K562 (cell line): ENCODE measurements at regions not wholly inside any gene's neighbourhood (a gene's known extent, or its start where the extent isn't known, plus 50 kb on each side); places are given as distances from the start of the nearest gene placed in this dataset.

Experiments used
- ATAC-seq: fragments of 200-7000 bp; cut with Tn5 transposase; 3 replicates; pipeline ENCODE4 v1.9.1; 2020; ENCODE audit warnings: moderate library complexity
- BruUV-seq: library from RNA; stranded (reverse); fragments of 400-500 nt; replicated peaks from 2 replicates; lab custom pipeline; 2021; lab: Mats Ljungman, UMichigan
- CTCF ChIA-PET: fragments of 300-600 bp; formaldehyde crosslinking; extraction: SDS; loops from one replicate; lab custom pipeline; 2021; ENCODE audit warnings: low intra/inter-chr PET ratio; lab: Yijun Ruan, JAX
- POLR2A ChIA-PET: fragments of 300-600, 350-650 bp; sonication (Branson Sonifier 250); formaldehyde crosslinking; extraction: SDS; loops from one replicate; lab custom pipeline; 2021; ENCODE audit warnings: antibody characterized with exemption, inconsistent platforms; lab: Yijun Ruan, JAX
- DNase-seq, 4 experiments: peaks; one replicate each; pipeline versions ENCODE4 v3.0.0 to v3.0.0-alpha.2; 2011 to 2018; ENCODE audit warnings: low spot score in 3 of 4, mixed read lengths in 3 of 4; ENCODE audit errors: extremely low read depth in 1 of 4
- FAIRE-seq: peaks from 2 replicates; lab custom pipeline; 2011; peaks lifted over from hg19 to GRCh38; lab: Jason Lieb, UNC
- H2AFZ ChIP-seq: 2 replicates; pipeline ENCODE4 v1.6.0; 2011; ENCODE audit warnings: low read depth, low read length, control low read depth, inconsistent platforms
- H3K27ac ChIP-seq: fragments of 200-600 bp; 3 replicates; pipeline ENCODE4 v1.8.0; 2011; ENCODE audit warnings: low read depth, mild to moderate bottlenecking, control low read depth, inconsistent platforms, low read length, moderate library complexity, mixed read lengths; ENCODE audit errors: extremely low read depth
- H3K27me3 ChIP-seq, 2 experiments: fragments of 300-600 bp in 1 of 2; 2 replicates in 1 of 2; 3 replicates in 1 of 2; pipeline versions ENCODE4 v1.6.0 to v1.8.0; 2011; ENCODE audit warnings: inconsistent platforms in 2 of 2, low read length in 2 of 2, mild to moderate bottlenecking in 1 of 2, mixed read lengths in 1 of 2, moderate library complexity in 1 of 2; ENCODE audit not compliant: control insufficient read depth in 2 of 2, insufficient read depth in 2 of 2
- H3K36me3 ChIP-seq: fragments of 300-600 bp; 3 replicates; pipeline ENCODE4 v1.8.0; 2011; ENCODE audit warnings: mild to moderate bottlenecking, low read length, inconsistent platforms; ENCODE audit not compliant: control insufficient read depth, insufficient read depth
- H3K4me1 ChIP-seq, 2 experiments: fragments of 200-600 bp in 1 of 2; replicated peaks in 1 of 2; 2 replicates in 1 of 2; 3 replicates in 1 of 2; pipeline versions ENCODE4 v1.5.1 to v1.8.0; 2011; ENCODE audit warnings: inconsistent platforms in 2 of 2, low read length in 2 of 2, mild to moderate bottlenecking in 1 of 2, mixed read lengths in 1 of 2, moderate library complexity in 1 of 2; ENCODE audit not compliant: control insufficient read depth in 2 of 2, insufficient read depth in 2 of 2
- H3K4me2 ChIP-seq: 2 replicates; pipeline ENCODE4 v1.6.1; 2011; ENCODE audit warnings: low read length, control low read depth, inconsistent platforms, mixed read lengths; ENCODE audit not compliant: insufficient read depth
- H3K4me3 ChIP-seq: fragments of 200-600 bp; sonication (generic), shearing (Covaris generic); 2 replicates; pipeline ENCODE4 v1.5.1; 2016; ENCODE audit warnings: control low read depth, inconsistent platforms
- H3K79me2 ChIP-seq: fragments of 200-600 bp; 3 replicates; pipeline ENCODE4 v1.8.0; 2011; ENCODE audit warnings: low read length, inconsistent platforms; ENCODE audit not compliant: control insufficient read depth, insufficient read depth
- H3K9ac ChIP-seq, 2 experiments: 2 replicates each; pipeline versions ENCODE4 v1.6.0 to v1.6.1; 2011; ENCODE audit warnings: low read depth in 2 of 2, low read length in 2 of 2, control low read depth in 1 of 2, inconsistent platforms in 1 of 2, mild to moderate bottlenecking in 1 of 2, mixed read lengths in 1 of 2; ENCODE audit not compliant: insufficient read depth in 1 of 2
- H3K9me1 ChIP-seq: one replicate; pipeline ENCODE4 v1.6.0; 2011; ENCODE audit warnings: inconsistent platforms, mild to moderate bottlenecking, low read length, moderate library complexity; ENCODE audit not compliant: control insufficient read depth, insufficient read depth
- H3K9me3 ChIP-seq: replicated peaks from 2 replicates; pipeline ENCODE4 v1.5.1; 2011; ENCODE audit warnings: low read depth, low read length, inconsistent platforms; ENCODE audit not compliant: control insufficient read depth, insufficient read depth
- H4K20me1 ChIP-seq: replicated peaks from 2 replicates; pipeline ENCODE4 v1.6.1; 2011; ENCODE audit warnings: low read length, inconsistent platforms, mixed read lengths; ENCODE audit not compliant: control insufficient read depth, insufficient read depth
- ARID3B ChIP-seq: fragments of 250-450 bp; sonication (Bioruptor Pico); IDR thresholded peaks from 2 replicates; pipeline ENCODE4 v1.4.0; 2020; ENCODE audit warnings: borderline replicate concordance
- ATF3 ChIP-seq, 2 experiments: fragments of 450-650 bp in 1 of 2; sonication (generic) in 1 of 2; formaldehyde crosslinking in 1 of 2; IDR thresholded peaks in 1 of 2; conservative IDR thresholded peaks in 1 of 2; 2 replicates each; pipeline versions ENCODE4 v1.6.1 to v1.8.1; 2016 to 2023; ENCODE audit warnings: mild to moderate bottlenecking in 2 of 2, moderate library complexity in 2 of 2, inconsistent platforms in 1 of 2, missing genetic modification reagents in 1 of 2
- EGR1 ChIP-seq: fragments of 450-650 bp; conservative IDR thresholded peaks from 2 replicates; pipeline ENCODE4 v1.6.1; 2017; ENCODE audit warnings: mild to moderate bottlenecking
- FOXJ3 ChIP-seq: sonication (generic); formaldehyde crosslinking; IDR thresholded peaks from 2 replicates; pipeline ENCODE4 v1.4.0; 2020; ENCODE audit warnings: mild to moderate bottlenecking, missing genetic modification reagents
- KLF10 ChIP-seq: fragments of 250-450 bp; sonication (Bioruptor Pico); IDR thresholded peaks from 2 replicates; pipeline ENCODE4 v1.6.1; 2021; ENCODE audit warnings: matching md5 sums
- KLF13 ChIP-seq: fragments of 450-650 bp; IDR thresholded peaks from 2 replicates; pipeline ENCODE4 v1.6.1; 2016; ENCODE audit warnings: missing genetic modification characterization, low read depth, mild to moderate bottlenecking, missing compliant biosample characterization, moderate library complexity, borderline replicate concordance
- L3MBTL2 ChIP-seq: fragments of 450-650 bp; IDR thresholded peaks from 2 replicates; pipeline ENCODE4 v1.6.1; 2016; ENCODE audit warnings: mild to moderate bottlenecking, moderate library complexity
- MBD1 ChIP-seq: fragments of 250-450 bp; sonication (Bioruptor Pico); IDR thresholded peaks from 2 replicates; pipeline ENCODE4 v1.8.0; 2022; ENCODE audit warnings: inconsistent platforms
- MITF ChIP-seq: IDR thresholded peaks from 2 replicates; pipeline ENCODE4 v1.6.1; 2014; ENCODE audit warnings: antibody characterized with exemption
- NKRF ChIP-seq: fragments of 450-650 bp; IDR thresholded peaks from 2 replicates; pipeline ENCODE4 v1.6.1; 2016; ENCODE audit warnings: borderline replicate concordance
- PHF20 ChIP-seq: fragments of 450-650 bp; IDR thresholded peaks from 2 replicates; pipeline ENCODE4 v1.6.1; 2018; ENCODE audit not compliant: partially characterized antibody
- XRCC5 ChIP-seq: fragments of 200-400 bp; formaldehyde crosslinking; IDR thresholded peaks from 2 replicates; pipeline ENCODE4 v1.6.1; 2017; ENCODE audit warnings: low read depth, mild to moderate bottlenecking, low read length
- ZBTB7A ChIP-seq: IDR thresholded peaks from 2 replicates; pipeline ENCODE4 v1.6.1; 2011; ENCODE audit warnings: low read depth, mild to moderate bottlenecking, low read length, moderate library complexity, borderline replicate concordance; ENCODE audit not compliant: control insufficient read depth
- ZFP36 ChIP-seq: fragments of 150-350 bp; IDR thresholded peaks from 2 replicates; pipeline ENCODE4 v1.6.1; 2018; ENCODE audit warnings: low read length, low read depth; ENCODE audit not compliant: partially characterized antibody
- ZNF583 ChIP-seq: fragments of 250-450 bp; sonication (Bioruptor Pico); IDR thresholded peaks from 2 replicates; pipeline ENCODE4 v1.4.0; 2020
- ZNF75A ChIP-seq: fragments of 450-650 bp; formaldehyde crosslinking; IDR thresholded peaks from 2 replicates; pipeline ENCODE4 v1.4.0; 2020; ENCODE audit warnings: mild to moderate bottlenecking
- WGBS: fragments of 100-300 bp; shearing (Covaris generic); methylation state at CpG from one replicate; pipeline ENCODE4 v1.1.6; 2016; ENCODE audit warnings: low coverage, mixed read lengths; ENCODE audit not compliant: insufficient coverage; ENCODE audit errors: missing lambda C conversion rate; 5-methylcytosine and 5-hydroxymethylcytosine counted together
- in situ Hi-C: fragments of 300-500 bp; cut with MboI; formaldehyde crosslinking; loops from 4 replicates; pipeline ENCODE4 v1.15.0; 2018; ENCODE audit warnings: inconsistent platforms, mixed read lengths
- intact Hi-C: fragments of 100-400 bp; cut with micrococcal nuclease; formaldehyde crosslinking; loops from 2 replicates; pipeline ENCODE4 v1.14.2; 2022

- intact Hi-C loops (no loop called here), in situ Hi-C loops (no loop called here)
- DNase-seq (no peak), FAIRE-seq (no peak), ATAC-seq (no peak)
- TF ChIP-seq NKRF (no peak), ZNF583 (CRISPR knock-in tag) (no peak), XRCC5 (no peak), ZFP36 (no peak), ATF3 (IDR thresholded peaks at IDR 0.05) (no peak), ATF3 (CRISPR knock-in tag; conservative IDR thresholded peaks at IDR 0.05) (no peak), EGR1 (no peak), L3MBTL2 (no peak), ARID3B (CRISPR knock-in tag) (no peak), FOXJ3 (CRISPR knock-in tag) (no peak), MBD1 (no peak), PHF20 (no peak), ZBTB7A (no peak), KLF13 (tag) (no peak), ZNF75A (CRISPR knock-in tag) (no peak), MITF (no peak), KLF10 (no peak)
- ChIA-PET CTCF (no interaction called here), POLR2A (no interaction called here)
- 2% methylated on average over 8 of the region's 8 CpGs for WGBS
- no peaks in the 10 kb centered on the region for H3K4me1 ChIP-seq
- BruUV-seq, result no TSS peak
- H2AFZ ChIP-seq, result no peak overlapping the region
- no peaks in the 10 kb centered on the region for H3K9me3 ChIP-seq
- no peaks in the 10 kb centered on the region for H4K20me1 ChIP-seq
- no peak overlapping the region for H3K4me3 ChIP-seq
- no peaks in the 10 kb centered on the region for H3K27me3 ChIP-seq
- no peak overlapping the region for H3K9ac ChIP-seq
- H3K27ac ChIP-seq, result no peak overlapping the region
- no peak overlapping the region for H3K4me2 ChIP-seq
- H3K79me2 ChIP-seq, result no peaks in the 10 kb centered on the region
- H3K36me3 ChIP-seq, result no peaks in the 10 kb centered on the region
- no peaks in the 10 kb centered on the region for H3K9me1 ChIP-seq
Observed at GRCh38 chr1:81312272-81312754, 488.4 kb upstream of the ADGRL2 start.
